HCT116 (cell line): ENCODE measurements at regions not wholly inside any gene's neighbourhood (a gene's known extent, or its start where the extent isn't known, plus 50 kb on each side); places are given as distances from the start of the nearest gene placed in this dataset.

ENCODE experiments used
- CEBPB ChIP-seq: IDR thresholded peaks from 2 replicates; pipeline ENCODE4 v1.6.1; 2012; ENCODE audit warnings: low read depth
- EZH2 ChIP-seq: fragments of 200-600 bp; sonication (generic); IDR thresholded peaks from 2 replicates; pipeline ENCODE4 v1.6.1; 2017; ENCODE audit warnings: antibody characterized with exemption, mixed run types
- EZH2phosphoT487 ChIP-seq: fragments of 200-600 bp; IDR thresholded peaks from 2 replicates; pipeline ENCODE4 v1.6.1; 2018; ENCODE audit warnings: antibody characterized with exemption, borderline replicate concordance
- TF ChIP-seq, protein P1 (sequence below), 3 experiments: fragments of 200-600 bp in 1 of 3; sonication (generic) in 1 of 3; IDR thresholded peaks in 2 of 3; conservative IDR thresholded peaks in 1 of 3; 2 replicates each; pipeline ENCODE4 v1.5.1; 2012 to 2017; ENCODE audit warnings: low read depth in 2 of 3, low read length in 2 of 3, antibody characterized with exemption in 1 of 3, borderline replicate concordance in 1 of 3, control low read depth in 1 of 3, mild to moderate bottlenecking in 1 of 3, mixed read lengths in 1 of 3, mixed run types in 1 of 3, moderate library complexity in 1 of 3; ENCODE audit not compliant: insufficient read depth in 1 of 3

DNA sequence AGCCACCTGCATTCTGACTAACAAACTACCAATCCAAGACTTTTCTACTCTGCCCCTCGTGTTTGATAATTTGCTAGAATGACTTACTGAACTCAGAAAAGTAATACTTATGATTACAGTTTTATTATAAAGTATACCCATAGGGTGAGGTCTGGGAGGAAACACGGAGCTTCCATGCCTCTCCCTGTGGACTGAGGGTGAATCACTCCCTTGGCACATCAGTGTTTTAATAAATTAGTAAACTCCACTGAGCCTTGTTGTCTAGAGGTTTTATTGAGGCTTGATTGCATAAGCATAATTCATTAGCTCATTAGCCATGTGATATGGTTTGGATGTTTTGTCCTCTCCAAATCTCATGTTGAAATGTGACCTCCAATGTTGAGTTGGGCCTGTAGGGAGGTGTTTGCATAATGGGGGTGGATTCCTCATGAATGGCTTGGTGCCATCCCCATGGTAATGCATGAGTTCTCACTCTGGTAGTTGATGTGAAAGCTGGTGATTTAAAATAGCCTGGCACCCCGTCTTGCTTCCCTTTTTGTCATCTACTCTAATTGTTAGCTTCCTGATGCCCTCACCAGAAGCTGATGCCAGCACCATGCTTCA lies 233.6 kb upstream of the TRPC7 start:
- no peak for TF ChIP-seq EZH2phosphoT487
- no peak for TF ChIP-seq CEBPB
- TF ChIP-seq EZH2: no peak
- TF ChIP-seq, protein P1, sequence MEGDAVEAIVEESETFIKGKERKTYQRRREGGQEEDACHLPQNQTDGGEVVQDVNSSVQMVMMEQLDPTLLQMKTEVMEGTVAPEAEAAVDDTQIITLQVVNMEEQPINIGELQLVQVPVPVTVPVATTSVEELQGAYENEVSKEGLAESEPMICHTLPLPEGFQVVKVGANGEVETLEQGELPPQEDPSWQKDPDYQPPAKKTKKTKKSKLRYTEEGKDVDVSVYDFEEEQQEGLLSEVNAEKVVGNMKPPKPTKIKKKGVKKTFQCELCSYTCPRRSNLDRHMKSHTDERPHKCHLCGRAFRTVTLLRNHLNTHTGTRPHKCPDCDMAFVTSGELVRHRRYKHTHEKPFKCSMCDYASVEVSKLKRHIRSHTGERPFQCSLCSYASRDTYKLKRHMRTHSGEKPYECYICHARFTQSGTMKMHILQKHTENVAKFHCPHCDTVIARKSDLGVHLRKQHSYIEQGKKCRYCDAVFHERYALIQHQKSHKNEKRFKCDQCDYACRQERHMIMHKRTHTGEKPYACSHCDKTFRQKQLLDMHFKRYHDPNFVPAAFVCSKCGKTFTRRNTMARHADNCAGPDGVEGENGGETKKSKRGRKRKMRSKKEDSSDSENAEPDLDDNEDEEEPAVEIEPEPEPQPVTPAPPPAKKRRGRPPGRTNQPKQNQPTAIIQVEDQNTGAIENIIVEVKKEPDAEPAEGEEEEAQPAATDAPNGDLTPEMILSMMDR (IDR thresholded peaks at IDR 0.05 in 2 of 3, conservative IDR thresholded peaks at IDR 0.05 in 1 of 3; ENCODE audit: borderline replicate concordance in 1 of 3, insufficient read depth in 1 of 3, low read depth in 2 of 3, low read length in 2 of 3): no peak
